HG02798 (cell line): ENCODE measurements at regions not wholly inside any gene's neighbourhood (a gene's known extent, or its start where the extent isn't known, plus 50 kb on each side); places are given as distances from the start of the nearest gene placed in this dataset.

Experiments
- ATAC-seq: cut with Tn5 transposase; IDR thresholded peaks from one replicate; pipeline ENCODE4 v1.9.1; 2021; ENCODE audit warnings: mild to moderate bottlenecking; ENCODE audit not compliant: unreplicated experiment, poor library complexity

GRCh38 chr16:52597772-52598483, 51.0 kb upstream of the TOX3 start:
- ATAC-seq: no peak

DNA sequence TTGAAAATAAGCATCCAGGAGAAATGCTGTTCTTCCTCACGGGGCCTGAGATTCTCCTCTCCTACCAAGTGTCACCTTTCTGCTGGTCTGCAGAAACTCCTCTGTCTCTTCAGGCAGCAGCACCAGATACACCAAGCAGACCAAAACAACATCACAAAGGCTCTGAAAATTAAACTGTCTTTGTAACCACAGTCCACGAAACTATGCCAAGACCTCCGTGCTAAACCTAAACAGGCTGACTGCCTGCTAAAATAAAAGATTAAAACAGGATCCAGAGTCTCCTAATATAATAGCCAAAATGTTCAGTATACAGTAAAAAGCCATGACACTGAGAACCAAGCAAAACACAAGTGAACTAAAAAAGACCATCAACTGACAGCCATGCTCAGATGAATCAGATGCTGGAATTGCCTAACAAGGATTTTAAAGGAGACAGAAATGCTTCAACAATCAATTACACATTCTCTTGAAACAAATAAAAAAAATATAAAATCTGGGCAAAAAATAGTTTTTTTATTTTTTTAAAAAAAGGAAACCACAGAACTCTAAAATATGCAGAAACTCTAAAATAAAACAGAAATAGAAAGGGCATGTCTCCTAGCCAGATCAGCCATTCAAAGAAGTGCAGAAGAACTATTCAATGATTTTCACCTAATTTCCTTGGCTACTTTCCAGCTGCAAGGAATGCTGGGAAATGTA, 50.3 kb upstream of the TOX3 start:
- ATAC-seq: no peak
